Uterus (tissue), 2 donors: ENCODE measurements at regions not wholly inside any gene's neighbourhood (a gene's known extent, or its start where the extent isn't known, plus 50 kb on each side); places are given as distances from the start of the nearest gene placed in this dataset.

Experiments
- POLR2A ChIP-seq, 2 donors: fragments of 450-650 bp; IDR thresholded peaks; one replicate each; pipeline ENCODE4 v1.6.1; 2016; ENCODE audit warnings: antibody characterized with exemption in 2 of 2, mild to moderate bottlenecking in 1 of 2, moderate library complexity in 1 of 2
- TF ChIP-seq, protein P1 (sequence below), 4 experiments: fragments of 200-600 bp in 2 of 4; fragments of 450-650 bp in 2 of 4; sonication (generic) in 2 of 4; IDR thresholded peaks; one replicate each; pipeline ENCODE4 v1.5.1; 2016 to 2019; ENCODE audit warnings: antibody characterized with exemption in 4 of 4, mild to moderate bottlenecking in 2 of 4, moderate library complexity in 1 of 4

DNA sequence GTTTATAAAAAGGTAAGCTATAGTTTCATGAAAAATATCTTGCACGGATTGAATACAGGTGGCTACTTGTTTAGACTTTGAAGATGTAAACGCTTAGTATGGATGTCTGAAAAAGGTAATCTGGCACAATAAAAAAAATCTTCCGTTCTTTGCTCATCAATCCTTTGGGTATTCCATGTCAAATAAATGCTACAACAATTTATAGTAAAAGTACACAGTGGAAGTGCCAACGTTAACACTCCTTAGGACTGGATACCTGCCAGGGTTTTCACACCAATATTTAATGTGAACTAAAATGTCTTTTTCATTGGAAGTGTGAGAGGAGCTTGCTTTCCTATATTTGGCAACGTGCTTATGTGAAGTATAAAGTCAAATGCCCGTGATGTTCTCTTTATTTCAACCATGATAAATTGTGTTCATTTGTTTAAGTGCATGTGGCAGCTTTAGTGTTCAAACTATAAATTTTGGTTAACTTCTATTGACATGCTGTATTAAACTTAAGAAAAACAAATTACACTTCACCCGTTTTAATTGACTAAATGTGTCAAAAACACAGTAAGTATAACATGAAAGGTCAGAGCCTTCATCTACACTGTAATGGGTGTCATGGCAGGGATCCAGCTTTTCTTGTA, 121.7 kb upstream of the HAND2 start:
- TF ChIP-seq, protein P1, sequence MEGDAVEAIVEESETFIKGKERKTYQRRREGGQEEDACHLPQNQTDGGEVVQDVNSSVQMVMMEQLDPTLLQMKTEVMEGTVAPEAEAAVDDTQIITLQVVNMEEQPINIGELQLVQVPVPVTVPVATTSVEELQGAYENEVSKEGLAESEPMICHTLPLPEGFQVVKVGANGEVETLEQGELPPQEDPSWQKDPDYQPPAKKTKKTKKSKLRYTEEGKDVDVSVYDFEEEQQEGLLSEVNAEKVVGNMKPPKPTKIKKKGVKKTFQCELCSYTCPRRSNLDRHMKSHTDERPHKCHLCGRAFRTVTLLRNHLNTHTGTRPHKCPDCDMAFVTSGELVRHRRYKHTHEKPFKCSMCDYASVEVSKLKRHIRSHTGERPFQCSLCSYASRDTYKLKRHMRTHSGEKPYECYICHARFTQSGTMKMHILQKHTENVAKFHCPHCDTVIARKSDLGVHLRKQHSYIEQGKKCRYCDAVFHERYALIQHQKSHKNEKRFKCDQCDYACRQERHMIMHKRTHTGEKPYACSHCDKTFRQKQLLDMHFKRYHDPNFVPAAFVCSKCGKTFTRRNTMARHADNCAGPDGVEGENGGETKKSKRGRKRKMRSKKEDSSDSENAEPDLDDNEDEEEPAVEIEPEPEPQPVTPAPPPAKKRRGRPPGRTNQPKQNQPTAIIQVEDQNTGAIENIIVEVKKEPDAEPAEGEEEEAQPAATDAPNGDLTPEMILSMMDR (IDR thresholded peaks at IDR 0.05): no peak
- TF ChIP-seq POLR2A (IDR thresholded peaks at IDR 0.05): no peak
